Skeletal muscle satellite cell (primary cell): ENCODE measurements at regions not wholly inside any gene's neighbourhood (a gene's known extent, or its start where the extent isn't known, plus 50 kb on each side); places are given as distances from the start of the nearest gene placed in this dataset.

Source experiments
- H3K27me3 ChIP-seq: 2 replicates; pipeline ENCODE4 v1.7.0; 2013; ENCODE audit warnings: low read length; ENCODE audit not compliant: control insufficient read depth, insufficient read depth
- H3K36me3 ChIP-seq: 2 replicates; pipeline ENCODE4 v1.7.0; 2013; ENCODE audit warnings: mild to moderate bottlenecking, control low read depth, low read length; ENCODE audit not compliant: insufficient read depth
- H3K4me1 ChIP-seq: 2 replicates; pipeline ENCODE4 v1.7.0; 2013; ENCODE audit warnings: low read length; ENCODE audit not compliant: control insufficient read depth, insufficient read depth
- H3K4me2 ChIP-seq: 2 replicates; pipeline ENCODE4 v1.7.0; 2013; ENCODE audit warnings: mild to moderate bottlenecking, low read length
- H3K4me3 ChIP-seq: 2 replicates; pipeline ENCODE4 v1.7.0; 2013; ENCODE audit warnings: low read length
- H3K9ac ChIP-seq: 2 replicates; pipeline ENCODE4 v1.7.0; 2013; ENCODE audit warnings: mild to moderate bottlenecking, low read depth, low read length, moderate library complexity
- H3K9me3 ChIP-seq: replicated peaks from 2 replicates; pipeline ENCODE4 v1.7.0; 2013; ENCODE audit warnings: mild to moderate bottlenecking, control low read depth, low read length

- Histone ChIP-seq H3K36me3 (no peaks in the 10 kb centered on the region), H3K4me1 (peaks cover 18% of the 10 kb centered on the region), H3K9ac (no peak overlapping the region), H3K9me3 (no peaks in the 10 kb centered on the region), H3K4me2 (no peak overlapping the region), H3K27me3 (no peaks in the 10 kb centered on the region), H3K4me3 (no peak overlapping the region)
Measured at GRCh38 chr2:149986861-149987260, 399.3 kb upstream of the MMADHC start.

- no peaks in the 10 kb centered on the region for H3K36me3 ChIP-seq
- no peaks in the 10 kb centered on the region for H3K9me3 ChIP-seq
- no peak overlapping the region for H3K4me2 ChIP-seq
- no peak overlapping the region for H3K9ac ChIP-seq
- H3K4me1 ChIP-seq: peaks cover 4% of the 10 kb centered on the region
- H3K4me3 ChIP-seq: no peak overlapping the region
- no peaks in the 10 kb centered on the region for H3K27me3 ChIP-seq
Measured at GRCh38 chr2:149984311-149984710, 396.7 kb upstream of the MMADHC start.

- Histone ChIP-seq H3K4me3 (no peak overlapping the region), H3K9ac (no peak overlapping the region), H3K4me1 (no peaks in the 10 kb centered on the region), H3K4me2 (no peak overlapping the region), H3K27me3 (no peaks in the 10 kb centered on the region), H3K9me3 (no peaks in the 10 kb centered on the region), H3K36me3 (no peaks in the 10 kb centered on the region)
Measured at GRCh38 chr2:149972066-149972465, 384.5 kb upstream of the MMADHC start.

GRCh38 chr2:149954981-149955600 lies 367.5 kb upstream of the MMADHC start:
- H3K4me1 ChIP-seq: no peaks in the 10 kb centered on the region
- no peaks in the 10 kb centered on the region for H3K36me3 ChIP-seq
- H3K9me3 ChIP-seq: no peaks in the 10 kb centered on the region
- no peaks in the 10 kb centered on the region for H3K27me3 ChIP-seq
- H3K4me2 ChIP-seq: no peak overlapping the region
- H3K9ac ChIP-seq: no peak overlapping the region
- no peak overlapping the region for H3K4me3 ChIP-seq

- Histone ChIP-seq H3K9ac (no peak overlapping the region), H3K4me2 (no peak overlapping the region), H3K4me3 (no peak overlapping the region)
Measured at GRCh38 chr2:149953627-149954026, 366.1 kb upstream of the MMADHC start.

GRCh38 chr2:149931486-149931885 lies 343.9 kb upstream of the MMADHC start:
- Histone ChIP-seq H3K9me3 (no peaks in the 10 kb centered on the region), H3K4me1 (no peaks in the 10 kb centered on the region), H3K36me3 (no peaks in the 10 kb centered on the region), H3K27me3 (no peaks in the 10 kb centered on the region), H3K9ac (no peak overlapping the region), H3K4me3 (no peak overlapping the region), H3K4me2 (no peak overlapping the region)

More at GRCh38 chr2:149953627-149954026, 366.1 kb upstream of the MMADHC start:
- H3K9me3 ChIP-seq: no peaks in the 10 kb centered on the region
- no peaks in the 10 kb centered on the region for H3K27me3 ChIP-seq
- no peaks in the 10 kb centered on the region for H3K4me1 ChIP-seq
- no peaks in the 10 kb centered on the region for H3K36me3 ChIP-seq

- Histone ChIP-seq H3K36me3 (no peaks in the 10 kb centered on the region), H3K9me3 (no peaks in the 10 kb centered on the region), H3K4me1 (peaks cover 10% of the 10 kb centered on the region), H3K9ac (no peak overlapping the region), H3K27me3 (no peaks in the 10 kb centered on the region), H3K4me3 (no peak overlapping the region), H3K4me2 (no peak overlapping the region)
Measured at GRCh38 chr2:149928011-149928410, 340.4 kb upstream of the MMADHC start.

GRCh38 chr2:149926149-149926548 lies 338.6 kb upstream of the MMADHC start:
- Histone ChIP-seq H3K9me3 (no peaks in the 10 kb centered on the region), H3K27me3 (no peaks in the 10 kb centered on the region), H3K4me1 (peaks cover 10% of the 10 kb centered on the region), H3K36me3 (no peaks in the 10 kb centered on the region), H3K4me3 (no peak overlapping the region), H3K9ac (no peak overlapping the region), H3K4me2 (no peak overlapping the region)

GRCh38 chr2:149924549-149925213 lies 337.1 kb upstream of the MMADHC start:
- no peak overlapping the region for H3K4me2 ChIP-seq
- no peak overlapping the region for H3K4me3 ChIP-seq
- no peaks in the 10 kb centered on the region for H3K9me3 ChIP-seq

GRCh38 chr2:149924028-149924427 lies 336.5 kb upstream of the MMADHC start:
- Histone ChIP-seq H3K4me3 (no peak overlapping the region), H3K4me2 (peak overlapping the region; percentile 28), H3K36me3 (no peaks in the 10 kb centered on the region)

More at GRCh38 chr2:149924549-149925213, 337.1 kb upstream of the MMADHC start:
- no peaks in the 10 kb centered on the region for H3K36me3 ChIP-seq
- H3K4me1 ChIP-seq: peaks cover 10% of the 10 kb centered on the region
- no peaks in the 10 kb centered on the region for H3K27me3 ChIP-seq
- no peak overlapping the region for H3K9ac ChIP-seq

GRCh38 chr2:149921911-149922616 lies 334.5 kb upstream of the MMADHC start:
- no peak overlapping the region for H3K4me2 ChIP-seq
- H3K4me3 ChIP-seq: no peak overlapping the region
- no peak overlapping the region for H3K9ac ChIP-seq
- no peaks in the 10 kb centered on the region for H3K27me3 ChIP-seq
- H3K36me3 ChIP-seq: no peaks in the 10 kb centered on the region
- peaks cover 10% of the 10 kb centered on the region for H3K4me1 ChIP-seq
- H3K9me3 ChIP-seq: no peaks in the 10 kb centered on the region

More at GRCh38 chr2:149924028-149924427, 336.5 kb upstream of the MMADHC start:
- Histone ChIP-seq H3K9ac (no peak overlapping the region), H3K9me3 (no peaks in the 10 kb centered on the region), H3K4me1 (peaks cover 10% of the 10 kb centered on the region), H3K27me3 (no peaks in the 10 kb centered on the region)
